H9 (cell line): ENCODE measurements at regions not wholly inside any gene's neighbourhood (a gene's known extent, or its start where the extent isn't known, plus 50 kb on each side); places are given as distances from the start of the nearest gene placed in this dataset.

Experiments used
- DNase-seq: peaks from one replicate; pipeline ENCODE4 v3.0.0-alpha.2; 2017
- H2AFZ ChIP-seq: one replicate; pipeline ENCODE4 v1.6.1; 2013; ENCODE audit warnings: mild to moderate bottlenecking, low read length, control low read depth, moderate library complexity
- H2AK5ac ChIP-seq: 2 replicates; pipeline ENCODE4 v1.6.1; 2013; ENCODE audit warnings: low read length, control low read depth, mixed read lengths; ENCODE audit not compliant: insufficient read length
- H2BK120ac ChIP-seq: one replicate; pipeline ENCODE4 v1.6.1; 2013; ENCODE audit warnings: low read depth, mild to moderate bottlenecking, low read length, control low read depth, inconsistent platforms; ENCODE audit not compliant: poor library complexity, severe bottlenecking
- H2BK12ac ChIP-seq: 2 replicates; pipeline ENCODE4 v1.6.1; 2013; ENCODE audit warnings: low read length, control low read depth, mixed read lengths, low read depth; ENCODE audit not compliant: insufficient read length
- H2BK15ac ChIP-seq: 2 replicates; pipeline ENCODE4 v1.6.1; 2013; ENCODE audit warnings: low read depth, low read length, control low read depth
- H2BK20ac ChIP-seq: one replicate; pipeline ENCODE4 v1.6.1; 2013; ENCODE audit warnings: low read depth, mild to moderate bottlenecking, low read length, control low read depth, inconsistent platforms; ENCODE audit not compliant: poor library complexity, severe bottlenecking
- H2BK5ac ChIP-seq: 2 replicates; pipeline ENCODE4 v1.6.1; 2013; ENCODE audit warnings: low read length, control low read depth, mixed read lengths; ENCODE audit not compliant: insufficient read length
- H3K14ac ChIP-seq: 2 replicates; pipeline ENCODE4 v1.6.1; 2013; ENCODE audit warnings: low read length, control low read depth; ENCODE audit not compliant: insufficient read depth
- H3K18ac ChIP-seq: 2 replicates; pipeline ENCODE4 v1.6.1; 2013; ENCODE audit warnings: low read depth, mild to moderate bottlenecking, mixed read lengths, low read length, control low read depth; ENCODE audit not compliant: insufficient read length
- H3K23ac ChIP-seq: 2 replicates; pipeline ENCODE4 v1.6.1; 2013; ENCODE audit warnings: low read length, control low read depth, mixed read lengths, low read depth; ENCODE audit not compliant: insufficient read length
- H3K23me2 ChIP-seq: 2 replicates; pipeline ENCODE4 v1.6.1; 2013; ENCODE audit warnings: low read depth, mild to moderate bottlenecking, mixed read lengths, low read length, control low read depth; ENCODE audit not compliant: insufficient read length, poor library complexity, severe bottlenecking
- H3K27ac ChIP-seq: 2 replicates; pipeline ENCODE4 v1.5.1; 2013; ENCODE audit warnings: low read length, control low read depth, mixed read lengths, low read depth; ENCODE audit not compliant: insufficient read length
- H3K27me3 ChIP-seq: 2 replicates; pipeline ENCODE4 v1.6.1; 2013; ENCODE audit warnings: low read length, control low read depth, inconsistent platforms; ENCODE audit not compliant: insufficient read depth
- H3K4ac ChIP-seq: 2 replicates; pipeline ENCODE4 v1.6.1; 2013; ENCODE audit warnings: low read depth, mild to moderate bottlenecking, control low read depth, inconsistent platforms, low read length, moderate library complexity
- H3K4me1 ChIP-seq: 2 replicates; pipeline ENCODE4 v1.6.1; 2013; ENCODE audit warnings: low read length, control low read depth, inconsistent platforms; ENCODE audit not compliant: insufficient read depth
- H3K4me2 ChIP-seq: 2 replicates; pipeline ENCODE4 v1.6.1; 2013; ENCODE audit warnings: low read length, control low read depth, mixed read lengths; ENCODE audit not compliant: insufficient read length, insufficient read depth
- H3K56ac ChIP-seq: 2 replicates; pipeline ENCODE4 v1.6.1; 2013; ENCODE audit warnings: low read depth, mild to moderate bottlenecking, mixed read lengths, low read length, control low read depth; ENCODE audit not compliant: insufficient read length
- H3K79me1 ChIP-seq: 2 replicates; pipeline ENCODE4 v1.6.1; 2013; ENCODE audit warnings: low read depth, mild to moderate bottlenecking, moderate library complexity, low read length, control low read depth, inconsistent platforms; ENCODE audit not compliant: insufficient read depth, poor library complexity, severe bottlenecking
- H3K79me2 ChIP-seq: 2 replicates; pipeline ENCODE4 v1.6.1; 2013; ENCODE audit warnings: low read length, control low read depth, inconsistent platforms; ENCODE audit not compliant: insufficient read depth
- H3K9ac ChIP-seq: 2 replicates; pipeline ENCODE4 v1.6.1; 2013; ENCODE audit warnings: low read length, control low read depth, mixed read lengths; ENCODE audit not compliant: insufficient read length; ENCODE audit errors: extremely low read depth
- H3K9me3 ChIP-seq: one replicate; pipeline ENCODE4 v1.6.1; 2013; ENCODE audit warnings: low read depth, low read length, inconsistent platforms; ENCODE audit not compliant: control insufficient read depth
- H3T11ph ChIP-seq: one replicate; pipeline ENCODE4 v1.6.1; 2013; ENCODE audit warnings: mild to moderate bottlenecking, low read length, control low read depth, inconsistent platforms
- H4K20me1 ChIP-seq: one replicate; pipeline ENCODE4 v1.6.1; 2013; ENCODE audit not compliant: control insufficient read depth, insufficient read length, insufficient read depth
- H4K5ac ChIP-seq: 2 replicates; pipeline ENCODE4 v1.6.1; 2013; ENCODE audit warnings: low read depth, mild to moderate bottlenecking, mixed read lengths, low read length, control low read depth; ENCODE audit not compliant: insufficient read length
- H4K8ac ChIP-seq: replicated peaks from 2 replicates; pipeline ENCODE4 v1.6.1; 2013; ENCODE audit warnings: low read length, control low read depth, mixed read lengths, low read depth; ENCODE audit not compliant: insufficient read length
- H4K91ac ChIP-seq: 2 replicates; pipeline ENCODE4 v1.6.1; 2013; ENCODE audit warnings: low read depth, mild to moderate bottlenecking, moderate library complexity, mixed read lengths, low read length, control low read depth; ENCODE audit not compliant: insufficient read length
- H3K27ac Mint-ChIP-seq, 3 experiments: 2 replicates in 2 of 3; 3 replicates in 1 of 3; pipeline ENCODE4 v1.8.0; 2020 to 2021; ENCODE audit warnings: mixed read lengths in 3 of 3, mild to moderate bottlenecking in 1 of 3, moderate library complexity in 1 of 3
- H3K27me3 Mint-ChIP-seq: 2 replicates; pipeline ENCODE4 v1.8.0; 2021; ENCODE audit warnings: low read depth, mild to moderate bottlenecking, moderate library complexity, mixed read lengths
- H3K36me3 Mint-ChIP-seq, 3 experiments: 2 replicates in 2 of 3; 3 replicates in 1 of 3; pipeline ENCODE4 v1.8.0; 2020 to 2021; ENCODE audit warnings: low read depth in 3 of 3, mixed read lengths in 3 of 3; ENCODE audit not compliant: insufficient read depth in 1 of 3
- H3K4me1 Mint-ChIP-seq, 2 experiments: 2 replicates each; pipeline ENCODE4 v1.8.0; 2020; ENCODE audit warnings: mixed read lengths in 2 of 2
- H3K4me3 Mint-ChIP-seq, 2 experiments: 2 replicates in 1 of 2; 3 replicates in 1 of 2; pipeline ENCODE4 v1.8.0; 2020 to 2021; ENCODE audit warnings: mild to moderate bottlenecking in 2 of 2, mixed read lengths in 2 of 2, moderate library complexity in 1 of 2
- H3K9me3 Mint-ChIP-seq, 2 experiments: 2 replicates in 1 of 2; 3 replicates in 1 of 2; pipeline ENCODE4 v1.8.0; 2020; ENCODE audit warnings: mild to moderate bottlenecking in 2 of 2, mixed read lengths in 2 of 2, moderate library complexity in 1 of 2
- WGBS: extraction: QIAGEN DNeasy Blood & Tissue Kit; methylation state at CpG from one replicate; pipeline ENCODE4 v1.1.7; 2013; ENCODE audit warnings: missing lambda C conversion rate, low lambda C conversion rate, mixed read lengths; ENCODE audit not compliant: insufficient read length; ENCODE audit errors: extremely low coverage; 5-methylcytosine and 5-hydroxymethylcytosine counted together
- TF ChIP-seq, protein P1 (sequence below): fragments of 200-600 bp; sonication (generic); conservative IDR thresholded peaks from 3 replicates; pipeline ENCODE4 v1.8.0; 2021; ENCODE audit warnings: antibody characterized with exemption, mild to moderate bottlenecking

DNA sequence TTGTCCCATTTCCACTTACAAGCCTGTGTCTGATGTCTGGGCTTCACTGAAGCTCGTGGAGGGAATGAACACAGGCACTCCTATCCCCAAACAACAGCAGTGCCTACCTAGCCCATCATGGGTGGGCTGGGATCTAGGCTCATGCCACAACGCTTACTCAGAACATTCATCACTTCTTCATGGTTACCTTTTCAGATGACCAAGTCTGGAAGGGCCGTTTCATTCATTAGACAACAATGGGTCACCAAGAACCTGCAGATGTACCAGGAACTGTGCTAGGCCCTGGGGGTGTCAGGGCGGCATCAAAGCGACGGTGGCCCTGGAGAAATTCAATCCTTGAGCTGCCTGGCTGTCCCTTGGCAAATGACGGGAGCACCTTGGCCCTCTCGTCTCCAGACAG is 64.9 kb upstream of the FZD10 start:
- no peaks in the 10 kb centered on the region for H3K79me2 ChIP-seq
- H2BK12ac ChIP-seq = no peak overlapping the region
- no peak overlapping the region for H2AK5ac ChIP-seq
- H3K4ac ChIP-seq = no peak overlapping the region
- no peak overlapping the region for H3K4me2 ChIP-seq
- H3K23ac ChIP-seq = no peak overlapping the region
- H3K9ac ChIP-seq = no peak overlapping the region
- H2BK120ac ChIP-seq = no peak overlapping the region
- H3K14ac ChIP-seq = no peak overlapping the region; the same call in 1 of the 2 replicates
- no peaks in the 10 kb centered on the region for H3K27me3 ChIP-seq
- no peak overlapping the region for H2BK15ac ChIP-seq
- H2AFZ ChIP-seq = no peak overlapping the region
- H4K20me1 ChIP-seq = no peaks in the 10 kb centered on the region
- H2BK5ac ChIP-seq = no peak overlapping the region
- H3K27ac Mint-ChIP-seq = no peak overlapping the region
- H3K4me1 ChIP-seq = no peaks in the 10 kb centered on the region; the same call in 1 of the 2 replicates
- no peaks in the 10 kb centered on the region for H3K36me3 Mint-ChIP-seq
- no peaks in the 10 kb centered on the region for H3K9me3 Mint-ChIP-seq
- H3K27me3 Mint-ChIP-seq = peaks cover 74% of the 10 kb centered on the region
- H3K4me1 Mint-ChIP-seq = peaks cover 6 to 14% of the 10 kb centered on the region in 2 experiments
- H3K79me1 ChIP-seq = no peaks in the 10 kb centered on the region
- H3K27ac ChIP-seq = no peak overlapping the region
- H2BK20ac ChIP-seq = no peak overlapping the region
- H4K8ac ChIP-seq = no peak overlapping the region
- WGBS = no CpG with 5 or more reads among the region's 8 CpGs
- TF ChIP-seq, protein P1, sequence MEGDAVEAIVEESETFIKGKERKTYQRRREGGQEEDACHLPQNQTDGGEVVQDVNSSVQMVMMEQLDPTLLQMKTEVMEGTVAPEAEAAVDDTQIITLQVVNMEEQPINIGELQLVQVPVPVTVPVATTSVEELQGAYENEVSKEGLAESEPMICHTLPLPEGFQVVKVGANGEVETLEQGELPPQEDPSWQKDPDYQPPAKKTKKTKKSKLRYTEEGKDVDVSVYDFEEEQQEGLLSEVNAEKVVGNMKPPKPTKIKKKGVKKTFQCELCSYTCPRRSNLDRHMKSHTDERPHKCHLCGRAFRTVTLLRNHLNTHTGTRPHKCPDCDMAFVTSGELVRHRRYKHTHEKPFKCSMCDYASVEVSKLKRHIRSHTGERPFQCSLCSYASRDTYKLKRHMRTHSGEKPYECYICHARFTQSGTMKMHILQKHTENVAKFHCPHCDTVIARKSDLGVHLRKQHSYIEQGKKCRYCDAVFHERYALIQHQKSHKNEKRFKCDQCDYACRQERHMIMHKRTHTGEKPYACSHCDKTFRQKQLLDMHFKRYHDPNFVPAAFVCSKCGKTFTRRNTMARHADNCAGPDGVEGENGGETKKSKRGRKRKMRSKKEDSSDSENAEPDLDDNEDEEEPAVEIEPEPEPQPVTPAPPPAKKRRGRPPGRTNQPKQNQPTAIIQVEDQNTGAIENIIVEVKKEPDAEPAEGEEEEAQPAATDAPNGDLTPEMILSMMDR = no peak
- no peak for DNase-seq
- no peak overlapping the region for H3T11ph ChIP-seq
- no peak overlapping the region for H3K56ac ChIP-seq
- H4K5ac ChIP-seq = no peak overlapping the region
- H3K18ac ChIP-seq = no peak overlapping the region
- no peak overlapping the region for H3K4me3 Mint-ChIP-seq
- H4K91ac ChIP-seq = no peak overlapping the region
- no peaks in the 10 kb centered on the region for H3K9me3 ChIP-seq
- H3K23me2 ChIP-seq = no peaks in the 10 kb centered on the region
